OCI-LY7 (cell line): ENCODE measurements at regions not wholly inside any gene's neighbourhood (a gene's known extent, or its start where the extent isn't known, plus 50 kb on each side); places are given as distances from the start of the nearest gene placed in this dataset.

ENCODE experiments used
- EZH2phosphoT487 ChIP-seq: fragments of 200-600 bp; sonication (generic); IDR thresholded peaks from 2 replicates; pipeline ENCODE4 v1.6.1; 2018; ENCODE audit warnings: low read depth, borderline replicate concordance, mild to moderate bottlenecking, mixed run types, antibody characterized with exemption, low read length, moderate library complexity, mixed read lengths
- TF ChIP-seq, protein P1 (sequence below): fragments of 200-600 bp; sonication (generic); conservative IDR thresholded peaks from 2 replicates; pipeline ENCODE4 v1.5.1; 2014; ENCODE audit warnings: mild to moderate bottlenecking, antibody characterized with exemption, low read length, moderate library complexity, mixed read lengths

DNA sequence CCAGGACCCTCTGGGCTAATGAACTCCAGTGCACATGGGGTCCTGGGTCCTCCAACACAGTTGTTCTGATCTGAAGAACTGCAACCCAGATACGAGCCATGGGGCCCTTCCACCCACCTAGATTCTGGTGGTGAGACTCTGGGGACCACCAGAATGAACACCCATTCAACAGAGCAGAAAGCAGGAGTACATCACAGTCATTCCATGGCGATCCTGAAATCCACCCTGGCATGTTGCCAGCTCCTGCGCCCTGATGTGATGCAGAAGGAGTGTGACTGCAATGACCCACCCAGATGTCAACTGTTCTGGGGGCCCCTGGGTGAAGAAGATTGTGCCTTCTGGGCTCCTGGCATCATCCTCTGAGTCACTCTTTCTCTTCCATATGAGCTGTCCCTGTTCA lies 211.6 kb downstream of the KIF26A start:
- TF ChIP-seq, protein P1, sequence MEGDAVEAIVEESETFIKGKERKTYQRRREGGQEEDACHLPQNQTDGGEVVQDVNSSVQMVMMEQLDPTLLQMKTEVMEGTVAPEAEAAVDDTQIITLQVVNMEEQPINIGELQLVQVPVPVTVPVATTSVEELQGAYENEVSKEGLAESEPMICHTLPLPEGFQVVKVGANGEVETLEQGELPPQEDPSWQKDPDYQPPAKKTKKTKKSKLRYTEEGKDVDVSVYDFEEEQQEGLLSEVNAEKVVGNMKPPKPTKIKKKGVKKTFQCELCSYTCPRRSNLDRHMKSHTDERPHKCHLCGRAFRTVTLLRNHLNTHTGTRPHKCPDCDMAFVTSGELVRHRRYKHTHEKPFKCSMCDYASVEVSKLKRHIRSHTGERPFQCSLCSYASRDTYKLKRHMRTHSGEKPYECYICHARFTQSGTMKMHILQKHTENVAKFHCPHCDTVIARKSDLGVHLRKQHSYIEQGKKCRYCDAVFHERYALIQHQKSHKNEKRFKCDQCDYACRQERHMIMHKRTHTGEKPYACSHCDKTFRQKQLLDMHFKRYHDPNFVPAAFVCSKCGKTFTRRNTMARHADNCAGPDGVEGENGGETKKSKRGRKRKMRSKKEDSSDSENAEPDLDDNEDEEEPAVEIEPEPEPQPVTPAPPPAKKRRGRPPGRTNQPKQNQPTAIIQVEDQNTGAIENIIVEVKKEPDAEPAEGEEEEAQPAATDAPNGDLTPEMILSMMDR = no peak
- TF ChIP-seq EZH2phosphoT487 = no peak
